Glutamatergic neuron (in vitro differentiated cells): ENCODE measurements at regions not wholly inside any gene's neighbourhood (a gene's known extent, or its start where the extent isn't known, plus 50 kb on each side); places are given as distances from the start of the nearest gene placed in this dataset.

ENCODE experiments used
- DNase-seq: peaks from one replicate; pipeline ENCODE4 v3.0.0; 2022
- H3K27ac Mint-ChIP-seq: one replicate; pipeline ENCODE4 v1.8.0; 2020; ENCODE audit warnings: mild to moderate bottlenecking, mixed read lengths, inconsistent platforms; ENCODE audit not compliant: unreplicated experiment
- H3K27me3 Mint-ChIP-seq: one replicate; pipeline ENCODE4 v1.8.0; 2020; ENCODE audit warnings: mild to moderate bottlenecking, moderate library complexity, mixed read lengths, inconsistent platforms; ENCODE audit not compliant: unreplicated experiment
- H3K36me3 Mint-ChIP-seq: one replicate; pipeline ENCODE4 v1.8.0; 2020; ENCODE audit warnings: mild to moderate bottlenecking, mixed read lengths, inconsistent platforms; ENCODE audit not compliant: unreplicated experiment
- H3K4me1 Mint-ChIP-seq: one replicate; pipeline ENCODE4 v1.8.0; 2020; ENCODE audit warnings: mild to moderate bottlenecking, low read depth, mixed read lengths, inconsistent platforms; ENCODE audit not compliant: unreplicated experiment
- H3K4me3 Mint-ChIP-seq: one replicate; pipeline ENCODE4 v1.8.0; 2020; ENCODE audit warnings: mild to moderate bottlenecking, mixed read lengths, inconsistent platforms; ENCODE audit not compliant: unreplicated experiment
- H3K9me3 Mint-ChIP-seq: one replicate; pipeline ENCODE4 v1.8.0; 2020; ENCODE audit warnings: mild to moderate bottlenecking, moderate library complexity, mixed read lengths, inconsistent platforms; ENCODE audit not compliant: unreplicated experiment
- TF ChIP-seq, protein P1 (sequence below): fragments of 200-600 bp; sonication (generic); IDR thresholded peaks from one replicate; pipeline ENCODE4 v1.5.0; 2021; ENCODE audit not compliant: partially characterized antibody, unreplicated experiment

DNA sequence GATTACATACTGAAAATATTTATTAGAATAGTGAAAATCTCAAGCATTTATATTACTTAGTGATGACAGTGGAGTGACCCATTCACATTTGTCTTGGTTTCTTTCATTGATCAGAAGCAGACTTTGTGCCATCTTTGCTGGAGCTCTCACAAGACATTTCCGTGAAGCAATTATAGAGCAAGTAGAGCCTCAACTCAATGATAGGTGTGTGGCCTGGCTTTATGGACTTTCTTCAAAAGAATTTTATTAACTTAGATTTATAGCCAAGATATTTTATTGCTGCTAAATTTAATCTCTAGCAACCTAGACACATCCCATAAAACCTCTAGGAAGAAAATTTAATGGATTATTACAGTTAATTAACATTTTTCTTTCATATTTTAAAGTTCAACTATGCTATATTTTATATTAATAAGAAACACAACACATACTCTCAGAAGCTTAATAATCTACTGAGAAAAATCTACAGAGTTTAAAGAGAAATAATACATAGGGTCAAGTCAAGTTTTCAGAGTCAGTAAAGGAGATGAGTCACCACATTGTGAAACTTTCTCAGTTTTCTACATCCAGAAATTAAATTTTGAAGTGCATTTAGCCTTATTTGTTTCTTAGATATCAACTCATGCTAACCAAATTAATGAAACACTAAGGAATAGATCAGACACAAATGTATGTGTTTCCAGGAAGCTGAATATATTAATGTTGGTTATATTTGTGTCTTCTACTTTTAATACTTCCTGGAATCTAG, 160.5 kb downstream of the LACC1 start:
- H3K4me1 Mint-ChIP-seq, result no peaks in the 10 kb centered on the region
- no peak overlapping the region for H3K27ac Mint-ChIP-seq
- no peak overlapping the region for H3K4me3 Mint-ChIP-seq
- TF ChIP-seq, protein P1, sequence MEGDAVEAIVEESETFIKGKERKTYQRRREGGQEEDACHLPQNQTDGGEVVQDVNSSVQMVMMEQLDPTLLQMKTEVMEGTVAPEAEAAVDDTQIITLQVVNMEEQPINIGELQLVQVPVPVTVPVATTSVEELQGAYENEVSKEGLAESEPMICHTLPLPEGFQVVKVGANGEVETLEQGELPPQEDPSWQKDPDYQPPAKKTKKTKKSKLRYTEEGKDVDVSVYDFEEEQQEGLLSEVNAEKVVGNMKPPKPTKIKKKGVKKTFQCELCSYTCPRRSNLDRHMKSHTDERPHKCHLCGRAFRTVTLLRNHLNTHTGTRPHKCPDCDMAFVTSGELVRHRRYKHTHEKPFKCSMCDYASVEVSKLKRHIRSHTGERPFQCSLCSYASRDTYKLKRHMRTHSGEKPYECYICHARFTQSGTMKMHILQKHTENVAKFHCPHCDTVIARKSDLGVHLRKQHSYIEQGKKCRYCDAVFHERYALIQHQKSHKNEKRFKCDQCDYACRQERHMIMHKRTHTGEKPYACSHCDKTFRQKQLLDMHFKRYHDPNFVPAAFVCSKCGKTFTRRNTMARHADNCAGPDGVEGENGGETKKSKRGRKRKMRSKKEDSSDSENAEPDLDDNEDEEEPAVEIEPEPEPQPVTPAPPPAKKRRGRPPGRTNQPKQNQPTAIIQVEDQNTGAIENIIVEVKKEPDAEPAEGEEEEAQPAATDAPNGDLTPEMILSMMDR, result no peak
- DNase-seq, result no peak
- no peaks in the 10 kb centered on the region for H3K27me3 Mint-ChIP-seq
- H3K9me3 Mint-ChIP-seq, result no peaks in the 10 kb centered on the region
- H3K36me3 Mint-ChIP-seq, result no peaks in the 10 kb centered on the region

DNA sequence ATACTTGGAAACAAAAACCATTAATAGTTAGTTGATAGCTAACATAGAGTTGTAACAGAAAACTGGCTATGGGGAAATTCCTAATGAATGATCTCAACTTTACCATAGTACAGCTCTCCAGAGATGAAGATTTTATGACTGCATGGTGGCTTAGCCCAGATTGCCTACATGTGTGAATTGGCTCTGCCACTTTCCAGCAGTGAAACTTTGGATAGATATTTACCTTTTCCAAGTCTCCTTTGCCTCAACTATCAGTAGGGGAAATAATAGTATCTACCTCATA, 161.1 kb downstream of the LACC1 start:
- H3K27me3 Mint-ChIP-seq, result no peaks in the 10 kb centered on the region
- no peak overlapping the region for H3K4me3 Mint-ChIP-seq
- no peaks in the 10 kb centered on the region for H3K4me1 Mint-ChIP-seq
- no peak overlapping the region for H3K27ac Mint-ChIP-seq
- no peaks in the 10 kb centered on the region for H3K36me3 Mint-ChIP-seq
- TF ChIP-seq, protein P1, result no peak
- H3K9me3 Mint-ChIP-seq, result no peaks in the 10 kb centered on the region
- DNase-seq, result no peak

DNA sequence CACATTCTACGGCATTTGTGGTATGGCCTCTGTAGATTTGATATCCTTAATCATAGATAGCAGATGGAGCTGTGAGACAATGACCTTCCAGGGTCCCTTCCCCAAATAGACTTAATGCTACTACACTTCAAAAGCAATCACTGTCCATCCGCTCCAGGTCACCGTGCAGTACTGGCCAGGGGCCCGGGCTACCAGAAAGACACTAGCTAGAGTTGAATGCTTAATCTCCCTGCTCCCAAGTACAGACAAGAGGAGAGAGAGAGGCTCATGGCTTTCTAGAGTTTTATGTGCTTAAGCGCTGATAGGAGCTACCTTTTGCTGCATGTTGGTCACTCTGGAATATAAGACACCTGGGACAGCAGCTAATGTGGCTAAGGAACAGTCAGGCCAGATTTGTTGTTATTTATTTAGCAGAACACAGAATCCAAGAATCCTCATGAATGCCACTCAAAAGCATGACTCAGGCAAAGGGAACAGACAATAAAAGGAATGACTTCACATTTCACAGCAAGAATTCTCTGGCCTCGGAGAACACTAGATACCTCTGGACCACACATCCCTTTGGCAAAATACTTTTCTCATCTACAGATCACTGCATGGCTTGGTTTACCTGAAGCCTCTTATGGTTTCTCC, 165.0 kb downstream of the LACC1 start:
- H3K27me3 Mint-ChIP-seq, result peaks cover 3% of the 10 kb centered on the region
- TF ChIP-seq, protein P1, result no peak
- no peaks in the 10 kb centered on the region for H3K36me3 Mint-ChIP-seq
- H3K4me1 Mint-ChIP-seq, result no peaks in the 10 kb centered on the region
- H3K9me3 Mint-ChIP-seq, result peaks cover 1% of the 10 kb centered on the region
- no peak overlapping the region for H3K4me3 Mint-ChIP-seq
- no peak for DNase-seq
- H3K27ac Mint-ChIP-seq, result no peak overlapping the region

DNA sequence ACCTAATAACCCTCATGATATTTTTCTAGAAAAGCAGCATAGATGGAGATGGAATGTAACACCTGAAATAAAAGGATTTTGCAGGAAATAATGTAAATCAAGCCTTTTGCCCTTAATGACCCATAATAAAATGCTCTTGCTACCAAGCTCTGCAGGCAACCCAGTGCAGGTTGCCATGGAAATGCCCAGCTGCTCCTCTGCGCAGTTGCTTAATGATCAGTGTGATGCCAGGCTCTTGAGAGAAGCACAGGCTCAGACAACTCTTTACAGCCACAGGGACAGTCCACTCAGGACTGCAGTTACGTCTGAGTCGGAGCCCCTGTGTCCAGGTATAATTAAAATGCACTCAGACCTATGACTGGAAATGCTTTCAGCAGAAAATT, 165.5 kb downstream of the LACC1 start:
- H3K27ac Mint-ChIP-seq, result no peak overlapping the region
- DNase-seq, result no peak

DNA sequence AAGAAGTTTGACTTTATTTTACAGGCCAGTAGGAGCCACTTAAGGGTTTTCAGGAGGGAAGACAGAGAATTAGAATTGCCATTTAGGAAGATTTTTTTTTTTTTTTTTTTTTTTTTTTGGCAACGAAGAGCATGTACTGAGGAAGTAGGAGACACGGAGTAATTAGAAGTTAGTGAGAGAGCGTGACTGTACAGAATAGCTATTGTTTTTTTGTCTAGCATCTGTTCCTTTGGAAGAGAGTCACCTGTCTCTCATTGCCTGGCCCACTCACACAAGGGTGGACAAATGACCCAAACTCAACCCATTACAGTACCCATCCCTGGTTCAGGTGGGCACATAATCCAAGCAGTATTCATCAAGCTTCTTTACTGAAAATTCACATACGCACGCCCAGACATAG, 166.7 kb downstream of the LACC1 start:
- TF ChIP-seq, protein P1, result no peak
- Mint-ChIP-seq H3K9me3 (peaks cover 1% of the 10 kb centered on the region), H3K4me3 (no peak overlapping the region), H3K27me3 (peaks cover 3% of the 10 kb centered on the region), H3K36me3 (no peaks in the 10 kb centered on the region), H3K27ac (no peak overlapping the region), H3K4me1 (no peaks in the 10 kb centered on the region)
- DNase-seq, result no peak

More for the DNA sequence above, 165.5 kb downstream of the LACC1 start:
- Mint-ChIP-seq H3K9me3 (peaks cover 1% of the 10 kb centered on the region), H3K4me3 (no peak overlapping the region), H3K27me3 (peaks cover 3% of the 10 kb centered on the region), H3K4me1 (no peaks in the 10 kb centered on the region), H3K36me3 (no peaks in the 10 kb centered on the region)
- TF ChIP-seq, protein P1, result no peak
